Keratinocyte (primary cell): ENCODE measurements at regions not wholly inside any gene's neighbourhood (a gene's known extent, or its start where the extent isn't known, plus 50 kb on each side); places are given as distances from the start of the nearest gene placed in this dataset.

ENCODE experiments used
- CTCF ChIP-seq, 3 experiments: IDR thresholded peaks in 1 of 3; conservative IDR thresholded peaks in 1 of 3; optimal IDR thresholded peaks in 1 of 3; 2 replicates in 2 of 3; 3 replicates in 1 of 3; pipeline versions ENCODE3 to v1.5.1; 2011; ENCODE audit warnings: low read length in 3 of 3, mild to moderate bottlenecking in 3 of 3, moderate library complexity in 2 of 3, control low read depth in 1 of 3, inconsistent platforms in 1 of 3; ENCODE audit not compliant: insufficient read depth in 2 of 3; ENCODE audit errors: extremely low read depth in 1 of 3
- EZH2 ChIP-seq: IDR thresholded peaks from one replicate; pipeline ENCODE4 v1.6.1; 2012; ENCODE audit warnings: inconsistent platforms, mild to moderate bottlenecking, low read length, moderate library complexity

GRCh38 chr14:66009089-66009488 is 477.1 kb upstream of the CCDC196 start:
- TF ChIP-seq CTCF (optimal IDR thresholded peaks at IDR 0.05 in 1 of 3, IDR thresholded peaks at IDR 0.05 in 1 of 3, conservative IDR thresholded peaks at IDR 0.05 in 1 of 3; ENCODE audit: extremely low read depth in 1 of 3, insufficient read depth in 2 of 3, low read length in 3 of 3): no peak
- TF ChIP-seq EZH2: no peak
